ENCODE measurements at regions not wholly inside any gene's neighbourhood (a gene's known extent, or its start where the extent isn't known, plus 50 kb on each side); places are given as distances from the start of the nearest gene placed in this dataset.

DNA sequence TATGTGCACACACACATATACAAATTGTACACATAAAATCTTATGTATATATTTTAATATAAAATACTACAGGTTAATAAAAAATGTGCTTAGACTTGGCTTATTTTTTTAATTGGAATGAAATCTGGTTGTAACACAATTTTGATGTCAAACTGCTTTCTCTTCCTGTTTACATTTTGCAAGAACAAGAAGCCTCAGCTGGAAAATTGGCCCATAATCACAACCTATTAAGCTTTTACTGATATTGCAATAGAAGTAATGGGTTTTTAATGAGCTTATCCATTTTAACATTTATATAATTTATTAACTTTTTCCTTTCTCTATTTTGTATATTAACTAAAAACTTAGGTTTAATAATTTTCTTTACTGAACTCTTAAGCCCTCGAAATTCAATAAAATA lies 165.9 kb downstream of the PCDH10 start:
- POLR2A ChIA-PET, result no interaction called here
- Histone ChIP-seq H3K9me3 (ENCODE audit: control insufficient read depth, insufficient read depth, low read depth, low read length) (no peaks in the 10 kb centered on the region), H3K36me3 (ENCODE audit: control insufficient read depth in 2 of 2, insufficient read depth in 1 of 2, low read length in 2 of 2) (no peaks in the 10 kb centered on the region), H3K27ac (ENCODE audit: extremely low read depth, low read depth, low read length) (no peak overlapping the region), H3K4me1 (ENCODE audit: control insufficient read depth, insufficient read depth, low read length) (no peaks in the 10 kb centered on the region), H3K4me3 (ENCODE audit: low read depth, low read length) (no peak overlapping the region)
- CTCF ChIA-PET, result no interaction called here
- TF ChIP-seq ZBTB20 (tag by site-specific recombination; IDR thresholded peaks at IDR 0.05) (no peak), ZNF433 (tag by site-specific recombination; IDR thresholded peaks at IDR 0.05; ENCODE audit: low read depth) (no peak), RBAK (tag by site-specific recombination; IDR thresholded peaks at IDR 0.05) (no peak), ZNF585B (tag by site-specific recombination; IDR thresholded peaks at IDR 0.05) (no peak), ZSCAN23 (tag by site-specific recombination; IDR thresholded peaks at IDR 0.05) (no peak), KLF7 (tag by site-specific recombination; IDR thresholded peaks at IDR 0.05; ENCODE audit: borderline replicate concordance) (no peak), ZNF514 (tag by site-specific recombination; IDR thresholded peaks at IDR 0.05) (no peak), ZNF10 (tag by site-specific recombination; IDR thresholded peaks at IDR 0.05) (no peak)
- TF ChIP-seq, protein P1, sequence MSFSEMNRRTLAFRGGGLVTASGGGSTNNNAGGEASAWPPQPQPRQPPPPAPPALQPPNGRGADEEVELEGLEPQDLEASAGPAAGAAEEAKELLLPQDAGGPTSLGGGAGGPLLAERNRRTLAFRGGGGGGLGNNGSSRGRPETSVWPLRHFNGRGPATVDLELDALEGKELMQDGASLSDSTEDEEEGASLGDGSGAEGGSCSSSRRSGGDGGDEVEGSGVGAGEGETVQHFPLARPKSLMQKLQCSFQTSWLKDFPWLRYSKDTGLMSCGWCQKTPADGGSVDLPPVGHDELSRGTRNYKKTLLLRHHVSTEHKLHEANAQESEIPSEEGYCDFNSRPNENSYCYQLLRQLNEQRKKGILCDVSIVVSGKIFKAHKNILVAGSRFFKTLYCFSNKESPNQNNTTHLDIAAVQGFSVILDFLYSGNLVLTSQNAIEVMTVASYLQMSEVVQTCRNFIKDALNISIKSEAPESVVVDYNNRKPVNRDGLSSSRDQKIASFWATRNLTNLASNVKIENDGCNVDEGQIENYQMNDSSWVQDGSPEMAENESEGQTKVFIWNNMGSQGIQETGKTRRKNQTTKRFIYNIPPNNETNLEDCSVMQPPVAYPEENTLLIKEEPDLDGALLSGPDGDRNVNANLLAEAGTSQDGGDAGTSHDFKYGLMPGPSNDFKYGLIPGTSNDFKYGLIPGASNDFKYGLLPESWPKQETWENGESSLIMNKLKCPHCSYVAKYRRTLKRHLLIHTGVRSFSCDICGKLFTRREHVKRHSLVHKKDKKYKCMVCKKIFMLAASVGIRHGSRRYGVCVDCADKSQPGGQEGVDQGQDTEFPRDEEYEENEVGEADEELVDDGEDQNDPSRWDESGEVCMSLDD (tag by site-specific recombination; IDR thresholded peaks at IDR 0.05), result no peak

DNA sequence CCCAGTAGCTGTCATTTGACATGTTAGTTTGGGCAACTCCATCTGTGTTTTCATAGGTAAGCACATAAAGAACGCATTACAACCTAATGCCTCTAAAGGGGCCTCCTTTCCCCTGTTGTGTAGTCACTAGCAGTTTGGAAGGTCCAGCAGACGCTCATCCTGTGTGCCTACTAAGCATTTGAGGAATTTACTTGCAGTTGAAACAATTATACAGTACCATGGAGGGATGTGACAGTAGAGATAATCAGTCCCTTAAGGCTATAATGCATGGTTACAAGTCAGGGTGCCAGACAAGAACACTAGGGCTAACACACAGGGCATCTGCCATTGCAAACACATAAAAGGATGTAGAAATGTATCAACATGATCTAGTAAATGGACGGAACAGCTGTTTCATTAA lies 138.3 kb downstream of the PCDH10 start:
- CTCF ChIA-PET, result no interaction called here
- Histone ChIP-seq H3K36me3 (ENCODE audit: control insufficient read depth in 2 of 2, insufficient read depth in 1 of 2, low read length in 2 of 2) (no peaks in the 10 kb centered on the region), H3K4me1 (ENCODE audit: control insufficient read depth, insufficient read depth, low read length) (no peaks in the 10 kb centered on the region), H3K27ac (ENCODE audit: extremely low read depth, low read depth, low read length) (no peak overlapping the region), H3K9me3 (ENCODE audit: control insufficient read depth, insufficient read depth, low read depth, low read length) (no peaks in the 10 kb centered on the region), H3K4me3 (ENCODE audit: low read depth, low read length) (no peak overlapping the region)
- POLR2A ChIA-PET, result no interaction called here
- TF ChIP-seq, protein P2, sequence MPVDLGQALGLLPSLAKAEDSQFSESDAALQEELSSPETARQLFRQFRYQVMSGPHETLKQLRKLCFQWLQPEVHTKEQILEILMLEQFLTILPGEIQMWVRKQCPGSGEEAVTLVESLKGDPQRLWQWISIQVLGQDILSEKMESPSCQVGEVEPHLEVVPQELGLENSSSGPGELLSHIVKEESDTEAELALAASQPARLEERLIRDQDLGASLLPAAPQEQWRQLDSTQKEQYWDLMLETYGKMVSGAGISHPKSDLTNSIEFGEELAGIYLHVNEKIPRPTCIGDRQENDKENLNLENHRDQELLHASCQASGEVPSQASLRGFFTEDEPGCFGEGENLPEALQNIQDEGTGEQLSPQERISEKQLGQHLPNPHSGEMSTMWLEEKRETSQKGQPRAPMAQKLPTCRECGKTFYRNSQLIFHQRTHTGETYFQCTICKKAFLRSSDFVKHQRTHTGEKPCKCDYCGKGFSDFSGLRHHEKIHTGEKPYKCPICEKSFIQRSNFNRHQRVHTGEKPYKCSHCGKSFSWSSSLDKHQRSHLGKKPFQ (tag by site-specific recombination; IDR thresholded peaks at IDR 0.05), result no peak
- TF ChIP-seq, protein P3, sequence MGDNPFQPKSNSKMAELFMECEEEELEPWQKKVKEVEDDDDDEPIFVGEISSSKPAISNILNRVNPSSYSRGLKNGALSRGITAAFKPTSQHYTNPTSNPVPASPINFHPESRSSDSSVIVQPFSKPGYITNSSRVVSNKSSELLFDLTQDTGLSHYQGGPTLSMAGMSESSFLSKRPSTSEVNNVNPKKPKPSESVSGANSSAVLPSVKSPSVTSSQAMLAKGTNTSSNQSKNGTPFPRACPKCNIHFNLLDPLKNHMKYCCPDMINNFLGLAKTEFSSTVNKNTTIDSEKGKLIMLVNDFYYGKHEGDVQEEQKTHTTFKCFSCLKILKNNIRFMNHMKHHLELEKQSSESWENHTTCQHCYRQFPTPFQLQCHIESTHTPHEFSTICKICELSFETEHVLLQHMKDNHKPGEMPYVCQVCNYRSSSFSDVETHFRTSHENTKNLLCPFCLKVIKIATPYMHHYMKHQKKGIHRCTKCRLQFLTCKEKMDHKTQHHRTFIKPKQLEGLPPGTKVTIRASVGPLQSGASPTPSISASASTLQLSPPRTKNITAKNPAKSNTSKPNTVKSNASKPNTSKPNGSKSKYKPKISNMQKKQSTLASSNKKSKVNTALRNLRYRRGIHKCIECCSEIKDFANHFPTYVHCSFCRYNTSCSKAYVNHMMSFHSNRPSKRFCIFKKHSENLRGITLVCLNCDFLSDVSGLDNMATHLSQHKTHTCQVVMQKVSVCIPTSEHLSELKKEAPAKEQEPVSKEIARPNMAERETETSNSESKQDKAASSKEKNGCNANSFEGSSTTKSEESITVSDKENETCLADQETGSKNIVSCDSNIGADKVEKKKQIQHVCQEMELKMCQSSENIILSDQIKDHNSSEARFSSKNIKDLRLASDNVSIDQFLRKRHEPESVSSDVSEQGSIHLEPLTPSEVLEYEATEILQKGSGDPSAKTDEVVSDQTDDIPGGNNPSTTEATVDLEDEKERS (tag by site-specific recombination; IDR thresholded peaks at IDR 0.05), result no peak
- TF ChIP-seq ZNF133 (tag by site-specific recombination; IDR thresholded peaks at IDR 0.05) (no peak), ZNF426 (tag by site-specific recombination; IDR thresholded peaks at IDR 0.05) (no peak), ZNF341 (tag by site-specific recombination; IDR thresholded peaks at IDR 0.05; ENCODE audit: low read depth) (no peak), GLI4 (tag by site-specific recombination; IDR thresholded peaks at IDR 0.05) (no peak), ZBTB1 (tag by site-specific recombination; IDR thresholded peaks at IDR 0.05) (no peak), ZNF155 (tag by site-specific recombination; IDR thresholded peaks at IDR 0.05) (no peak), ZNF660 (tag by site-specific recombination; IDR thresholded peaks at IDR 0.05) (no peak), ZNF558 (tag by site-specific recombination; IDR thresholded peaks at IDR 0.05) (no peak), ZNF514 (tag by site-specific recombination; IDR thresholded peaks at IDR 0.05) (no peak), ZNF701 (tag by site-specific recombination; IDR thresholded peaks at IDR 0.05) (no peak), ZNF138 (tag by site-specific recombination; IDR thresholded peaks at IDR 0.05; ENCODE audit: borderline replicate concordance) (no peak)
- TF ChIP-seq, protein P4, sequence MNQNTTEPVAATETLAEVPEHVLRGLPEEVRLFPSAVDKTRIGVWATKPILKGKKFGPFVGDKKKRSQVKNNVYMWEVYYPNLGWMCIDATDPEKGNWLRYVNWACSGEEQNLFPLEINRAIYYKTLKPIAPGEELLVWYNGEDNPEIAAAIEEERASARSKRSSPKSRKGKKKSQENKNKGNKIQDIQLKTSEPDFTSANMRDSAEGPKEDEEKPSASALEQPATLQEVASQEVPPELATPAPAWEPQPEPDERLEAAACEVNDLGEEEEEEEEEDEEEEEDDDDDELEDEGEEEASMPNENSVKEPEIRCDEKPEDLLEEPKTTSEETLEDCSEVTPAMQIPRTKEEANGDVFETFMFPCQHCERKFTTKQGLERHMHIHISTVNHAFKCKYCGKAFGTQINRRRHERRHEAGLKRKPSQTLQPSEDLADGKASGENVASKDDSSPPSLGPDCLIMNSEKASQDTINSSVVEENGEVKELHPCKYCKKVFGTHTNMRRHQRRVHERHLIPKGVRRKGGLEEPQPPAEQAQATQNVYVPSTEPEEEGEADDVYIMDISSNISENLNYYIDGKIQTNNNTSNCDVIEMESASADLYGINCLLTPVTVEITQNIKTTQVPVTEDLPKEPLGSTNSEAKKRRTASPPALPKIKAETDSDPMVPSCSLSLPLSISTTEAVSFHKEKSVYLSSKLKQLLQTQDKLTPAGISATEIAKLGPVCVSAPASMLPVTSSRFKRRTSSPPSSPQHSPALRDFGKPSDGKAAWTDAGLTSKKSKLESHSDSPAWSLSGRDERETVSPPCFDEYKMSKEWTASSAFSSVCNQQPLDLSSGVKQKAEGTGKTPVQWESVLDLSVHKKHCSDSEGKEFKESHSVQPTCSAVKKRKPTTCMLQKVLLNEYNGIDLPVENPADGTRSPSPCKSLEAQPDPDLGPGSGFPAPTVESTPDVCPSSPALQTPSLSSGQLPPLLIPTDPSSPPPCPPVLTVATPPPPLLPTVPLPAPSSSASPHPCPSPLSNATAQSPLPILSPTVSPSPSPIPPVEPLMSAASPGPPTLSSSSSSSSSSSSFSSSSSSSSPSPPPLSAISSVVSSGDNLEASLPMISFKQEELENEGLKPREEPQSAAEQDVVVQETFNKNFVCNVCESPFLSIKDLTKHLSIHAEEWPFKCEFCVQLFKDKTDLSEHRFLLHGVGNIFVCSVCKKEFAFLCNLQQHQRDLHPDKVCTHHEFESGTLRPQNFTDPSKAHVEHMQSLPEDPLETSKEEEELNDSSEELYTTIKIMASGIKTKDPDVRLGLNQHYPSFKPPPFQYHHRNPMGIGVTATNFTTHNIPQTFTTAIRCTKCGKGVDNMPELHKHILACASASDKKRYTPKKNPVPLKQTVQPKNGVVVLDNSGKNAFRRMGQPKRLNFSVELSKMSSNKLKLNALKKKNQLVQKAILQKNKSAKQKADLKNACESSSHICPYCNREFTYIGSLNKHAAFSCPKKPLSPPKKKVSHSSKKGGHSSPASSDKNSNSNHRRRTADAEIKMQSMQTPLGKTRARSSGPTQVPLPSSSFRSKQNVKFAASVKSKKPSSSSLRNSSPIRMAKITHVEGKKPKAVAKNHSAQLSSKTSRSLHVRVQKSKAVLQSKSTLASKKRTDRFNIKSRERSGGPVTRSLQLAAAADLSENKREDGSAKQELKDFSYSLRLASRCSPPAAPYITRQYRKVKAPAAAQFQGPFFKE (tag by site-specific recombination; IDR thresholded peaks at IDR 0.05; ENCODE audit: borderline replicate concordance), result no peak
